Activated naive CD8-positive, alpha-beta T cell treated with anti-CD3 and anti-CD28 coated beads, Interleukin-2, amount 50 U/mL, for 24 hours (primary cell): ENCODE measurements at regions not wholly inside any gene's neighbourhood (a gene's known extent, or its start where the extent isn't known, plus 50 kb on each side); places are given as distances from the start of the nearest gene placed in this dataset.
"Not testable (repeated sequence)": the region's sequence is repeated elsewhere in the genome, so short reads cannot be mapped to it uniquely, and the experiment has no call there.

Source experiments
- ATAC-seq: fragments of 150-1000 bp; cut with Tn5 transposase; one replicate; pipeline ENCODE4 v1.10.0; 2021
- DNase-seq: peaks from one replicate; pipeline ENCODE4 v3.0.0; 2021
- H3K27ac Mint-ChIP-seq: one replicate; pipeline ENCODE4 v1.8.0; 2021; ENCODE audit warnings: mild to moderate bottlenecking, mixed read lengths
- H3K27me3 Mint-ChIP-seq: one replicate; pipeline ENCODE4 v1.8.0; 2021; ENCODE audit warnings: mixed read lengths
- H3K36me3 Mint-ChIP-seq: one replicate; pipeline ENCODE4 v1.8.0; 2021; ENCODE audit warnings: low read depth, mixed read lengths
- H3K4me1 Mint-ChIP-seq: one replicate; pipeline ENCODE4 v1.8.0; 2021; ENCODE audit warnings: mixed read lengths
- H3K4me3 Mint-ChIP-seq: one replicate; pipeline ENCODE4 v1.8.0; 2021; ENCODE audit warnings: mild to moderate bottlenecking, moderate library complexity, mixed read lengths
- H3K9me3 Mint-ChIP-seq: one replicate; pipeline ENCODE4 v1.8.0; 2021; ENCODE audit warnings: mixed read lengths

GRCh38 chr4:138646383-138646782 is 369.2 kb upstream of the NOCT start:
- Mint-ChIP-seq H3K27ac (no peak overlapping the region), H3K9me3 (no peaks in the 10 kb centered on the region), H3K36me3 (no peaks in the 10 kb centered on the region), H3K27me3 (peaks cover 2% of the 10 kb centered on the region), H3K4me1 (no peaks in the 10 kb centered on the region), H3K4me3 (no peak overlapping the region)
- ATAC-seq, result no peak
- DNase-seq, result no peak

- DNase-seq, result no peak
- no peaks in the 10 kb centered on the region for H3K4me1 Mint-ChIP-seq
- H3K27ac Mint-ChIP-seq, result no peak overlapping the region
- H3K27me3 Mint-ChIP-seq, result peaks cover 5% of the 10 kb centered on the region
- no peaks in the 10 kb centered on the region for H3K36me3 Mint-ChIP-seq
- no peaks in the 10 kb centered on the region for H3K9me3 Mint-ChIP-seq
- H3K4me3 Mint-ChIP-seq, result no peak overlapping the region
- ATAC-seq, result no peak
These were observed 370.3 kb upstream of the NOCT start for GRCh38 chr4:138645289-138645688.

GRCh38 chr4:138644322-138644721 is 371.3 kb upstream of the NOCT start:
- Mint-ChIP-seq H3K27me3 (peaks cover 5% of the 10 kb centered on the region), H3K36me3 (no peaks in the 10 kb centered on the region), H3K9me3 (no peaks in the 10 kb centered on the region), H3K27ac (no peak overlapping the region), H3K4me3 (no peak overlapping the region), H3K4me1 (no peaks in the 10 kb centered on the region)
- ATAC-seq, result no peak
- no peak for DNase-seq

- H3K27me3 Mint-ChIP-seq, result peaks cover 5% of the 10 kb centered on the region
- H3K9me3 Mint-ChIP-seq, result no peaks in the 10 kb centered on the region
- no peak overlapping the region for H3K4me3 Mint-ChIP-seq
- no peak overlapping the region for H3K27ac Mint-ChIP-seq
- no peaks in the 10 kb centered on the region for H3K36me3 Mint-ChIP-seq
- DNase-seq (no peak), ATAC-seq (no peak)
- H3K4me1 Mint-ChIP-seq, result no peaks in the 10 kb centered on the region
These were observed 371.8 kb upstream of the NOCT start for GRCh38 chr4:138643827-138644226.

- ATAC-seq (no peak), DNase-seq (no peak)
- Mint-ChIP-seq H3K4me3 (no peak overlapping the region), H3K9me3 (no peaks in the 10 kb centered on the region), H3K36me3 (no peaks in the 10 kb centered on the region), H3K27me3 (peaks cover 4% of the 10 kb centered on the region), H3K4me1 (no peaks in the 10 kb centered on the region), H3K27ac (no peak overlapping the region)
These were observed 376.4 kb upstream of the NOCT start for GRCh38 chr4:138639018-138639741.

GRCh38 chr4:138636781-138637180 is 378.8 kb upstream of the NOCT start:
- no peak overlapping the region for H3K27ac Mint-ChIP-seq
- H3K4me3 Mint-ChIP-seq, result no peak overlapping the region
- H3K27me3 Mint-ChIP-seq, result peaks cover 4% of the 10 kb centered on the region
- no peaks in the 10 kb centered on the region for H3K9me3 Mint-ChIP-seq
- DNase-seq (no peak), ATAC-seq (no peak)
- H3K36me3 Mint-ChIP-seq, result no peaks in the 10 kb centered on the region
- no peaks in the 10 kb centered on the region for H3K4me1 Mint-ChIP-seq

- DNase-seq, result no peak
- Mint-ChIP-seq H3K4me1 (no peaks in the 10 kb centered on the region), H3K36me3 (no peaks in the 10 kb centered on the region), H3K4me3 (no peak overlapping the region), H3K27me3 (no peaks in the 10 kb centered on the region), H3K27ac (no peak overlapping the region), H3K9me3 (no peaks in the 10 kb centered on the region)
- ATAC-seq, result no peak
These were observed 380.7 kb upstream of the NOCT start for GRCh38 chr4:138634915-138635314.

GRCh38 chr4:138633580-138633904 is 382.0 kb upstream of the NOCT start:
- no peaks in the 10 kb centered on the region for H3K36me3 Mint-ChIP-seq
- H3K27ac Mint-ChIP-seq, result no peak overlapping the region
- H3K27me3 Mint-ChIP-seq, result no peaks in the 10 kb centered on the region
- ATAC-seq (no peak), DNase-seq (no peak)
- H3K4me1 Mint-ChIP-seq, result no peaks in the 10 kb centered on the region
- H3K4me3 Mint-ChIP-seq, result no peak overlapping the region
- H3K9me3 Mint-ChIP-seq, result no peaks in the 10 kb centered on the region

GRCh38 chr4:138632856-138633579 is 382.6 kb upstream of the NOCT start:
- no peak overlapping the region for H3K27ac Mint-ChIP-seq
- no peaks in the 10 kb centered on the region for H3K9me3 Mint-ChIP-seq
- ATAC-seq, result no peak
- no peak for DNase-seq
- no peak overlapping the region for H3K4me3 Mint-ChIP-seq
- no peaks in the 10 kb centered on the region for H3K36me3 Mint-ChIP-seq
- no peaks in the 10 kb centered on the region for H3K27me3 Mint-ChIP-seq
- no peaks in the 10 kb centered on the region for H3K4me1 Mint-ChIP-seq

- H3K27me3 Mint-ChIP-seq, result no peaks in the 10 kb centered on the region
- H3K27ac Mint-ChIP-seq, result no peak overlapping the region
- no peak overlapping the region for H3K4me3 Mint-ChIP-seq
These were observed 384.9 kb upstream of the NOCT start for GRCh38 chr4:138630666-138631065.

GRCh38 chr4:138629669-138630068 is 385.9 kb upstream of the NOCT start:
- Mint-ChIP-seq H3K27ac (no peak overlapping the region), H3K27me3 (no peaks in the 10 kb centered on the region), H3K9me3 (no peaks in the 10 kb centered on the region), H3K36me3 (no peaks in the 10 kb centered on the region), H3K4me1 (no peaks in the 10 kb centered on the region), H3K4me3 (no peak overlapping the region)
- no peak for ATAC-seq
- no peak for DNase-seq

More at GRCh38 chr4:138630666-138631065, 384.9 kb upstream of the NOCT start:
- DNase-seq (no peak), ATAC-seq (no peak)
- Mint-ChIP-seq H3K36me3 (no peaks in the 10 kb centered on the region), H3K9me3 (no peaks in the 10 kb centered on the region), H3K4me1 (no peaks in the 10 kb centered on the region)

GRCh38 chr4:138627096-138627495 is 384.9 kb upstream of the SLC7A11 start:
- DNase-seq (no peak), ATAC-seq (no peak)
- Mint-ChIP-seq H3K27ac (no peak overlapping the region), H3K4me3 (no peak overlapping the region), H3K36me3 (no peaks in the 10 kb centered on the region), H3K27me3 (no peaks in the 10 kb centered on the region), H3K9me3 (no peaks in the 10 kb centered on the region), H3K4me1 (no peaks in the 10 kb centered on the region)

GRCh38 chr4:138622362-138622761 is 380.2 kb upstream of the SLC7A11 start:
- not testable (repeated sequence) for H3K27ac Mint-ChIP-seq, H3K36me3 Mint-ChIP-seq, H3K4me3 Mint-ChIP-seq, ATAC-seq, H3K4me1 Mint-ChIP-seq, H3K27me3 Mint-ChIP-seq, DNase-seq
- peaks cover 14% of the 10 kb centered on the region for H3K9me3 Mint-ChIP-seq

GRCh38 chr4:138616775-138617174 is 374.6 kb upstream of the SLC7A11 start:
- Mint-ChIP-seq H3K9me3 (peaks cover 14% of the 10 kb centered on the region), H3K4me1 (no peaks in the 10 kb centered on the region), H3K27ac (no peak overlapping the region), H3K4me3 (no peak overlapping the region), H3K36me3 (no peaks in the 10 kb centered on the region), H3K27me3 (no peaks in the 10 kb centered on the region)
- DNase-seq (no peak), ATAC-seq (no peak)

- Mint-ChIP-seq H3K27me3 (peaks cover 1% of the 10 kb centered on the region), H3K36me3 (no peaks in the 10 kb centered on the region), H3K4me1 (no peaks in the 10 kb centered on the region), H3K27ac (no peak overlapping the region), H3K4me3 (no peak overlapping the region), H3K9me3 (peaks cover 9% of the 10 kb centered on the region)
- ATAC-seq, result no peak
- DNase-seq, result no peak
These were observed 372.4 kb upstream of the SLC7A11 start for GRCh38 chr4:138614398-138615142.
